WTC11 (cell line): ENCODE measurements at regions not wholly inside any gene's neighbourhood (a gene's known extent, or its start where the extent isn't known, plus 50 kb on each side); places are given as distances from the start of the nearest gene placed in this dataset.

ENCODE experiments used
- CTCF ChIP-seq: fragments of 200-600 bp; IDR thresholded peaks from 2 replicates; pipeline ENCODE4 v1.8.0; 2022; ENCODE audit warnings: antibody characterized with exemption
- E2F5 ChIP-seq: sonication (generic); formaldehyde crosslinking; IDR thresholded peaks from 2 replicates; pipeline ENCODE4 v1.8.1; 2022; ENCODE audit warnings: mild to moderate bottlenecking, moderate library complexity, missing genetic modification reagents

- no peak for TF ChIP-seq CTCF
- TF ChIP-seq E2F5 (CRISPR knock-in tag) = no peak
Observed at GRCh38 chr13:53946500-53946899, 917.9 kb downstream of the OLFM4 start.
